ENCODE measurements at regions not wholly inside any gene's neighbourhood (a gene's known extent, or its start where the extent isn't known, plus 50 kb on each side); places are given as distances from the start of the nearest gene placed in this dataset.

- TF ChIP-seq TOX (CRISPR knock-in tag; IDR thresholded peaks at IDR 0.05; ENCODE audit: borderline replicate concordance) (no peak), ZC3H10 (CRISPR knock-in tag; IDR thresholded peaks at IDR 0.05) (no peak)
- no peak for ATAC-seq
These were observed 710.5 kb downstream of the QKI start for GRCh38 chr6:164124986-164125385.

GRCh38 chr6:164124473-164124872 lies 710.0 kb downstream of the QKI start:
- TF ChIP-seq OSR1 (CRISPR knock-in tag; IDR thresholded peaks at IDR 0.05) (no peak), PPARA (CRISPR knock-in tag; IDR thresholded peaks at IDR 0.05; ENCODE audit: borderline replicate concordance) (no peak), PATZ1 (CRISPR knock-in tag; IDR thresholded peaks at IDR 0.05; ENCODE audit: borderline replicate concordance) (no peak), BACH2 (CRISPR knock-in tag; IDR thresholded peaks at IDR 0.05; ENCODE audit: borderline replicate concordance) (no peak), TOX (CRISPR knock-in tag; IDR thresholded peaks at IDR 0.05; ENCODE audit: borderline replicate concordance) (no peak), SNAI2 (CRISPR knock-in tag; IDR thresholded peaks at IDR 0.05) (no peak), CSDC2 (CRISPR knock-in tag; IDR thresholded peaks at IDR 0.05) (no peak), ZC3H10 (CRISPR knock-in tag; IDR thresholded peaks at IDR 0.05) (no peak), POU6F1 (CRISPR knock-in tag; IDR thresholded peaks at IDR 0.05; ENCODE audit: borderline replicate concordance, low read depth) (no peak), TSHZ2 (CRISPR knock-in tag; IDR thresholded peaks at IDR 0.05) (no peak), CSRNP3 (CRISPR knock-in tag; IDR thresholded peaks at IDR 0.05) (no peak), ZNF8 (CRISPR knock-in tag; IDR thresholded peaks at IDR 0.05) (no peak), ZNF70 (CRISPR knock-in tag; IDR thresholded peaks at IDR 0.05) (no peak)
- ATAC-seq, result no peak

GRCh38 chr6:164122109-164122508 lies 707.6 kb downstream of the QKI start:
- TF ChIP-seq PPARA (CRISPR knock-in tag; IDR thresholded peaks at IDR 0.05; ENCODE audit: borderline replicate concordance) (no peak), GLIS3 (CRISPR knock-in tag; IDR thresholded peaks at IDR 0.05) (no peak), POU6F1 (CRISPR knock-in tag; IDR thresholded peaks at IDR 0.05; ENCODE audit: borderline replicate concordance, low read depth) (no peak), RARB (CRISPR knock-in tag; IDR thresholded peaks at IDR 0.05) (no peak), TSHZ2 (CRISPR knock-in tag; IDR thresholded peaks at IDR 0.05) (no peak), ZFP3 (CRISPR knock-in tag; IDR thresholded peaks at IDR 0.05) (no peak), ISL1 (CRISPR knock-in tag; IDR thresholded peaks at IDR 0.05) (no peak), ZC3H10 (CRISPR knock-in tag; IDR thresholded peaks at IDR 0.05) (no peak), SNAI2 (CRISPR knock-in tag; IDR thresholded peaks at IDR 0.05) (no peak), TOX (CRISPR knock-in tag; IDR thresholded peaks at IDR 0.05; ENCODE audit: borderline replicate concordance) (no peak), TCF4 (CRISPR knock-in tag; IDR thresholded peaks at IDR 0.05; ENCODE audit: borderline replicate concordance) (no peak), PATZ1 (CRISPR knock-in tag; IDR thresholded peaks at IDR 0.05; ENCODE audit: borderline replicate concordance) (no peak), OSR1 (CRISPR knock-in tag; IDR thresholded peaks at IDR 0.05) (no peak), CSDC2 (CRISPR knock-in tag; IDR thresholded peaks at IDR 0.05) (no peak), ZNF565 (CRISPR knock-in tag; conservative IDR thresholded peaks at IDR 0.05; ENCODE audit: low read depth) (no peak), ZNF70 (CRISPR knock-in tag; IDR thresholded peaks at IDR 0.05) (no peak)
- ATAC-seq, result no peak

All from SK-N-SH treated with all-trans-retinoic acid at 6 μM for 48 hours (cell line).